ENCODE measurements at regions not wholly inside any gene's neighbourhood (a gene's known extent, or its start where the extent isn't known, plus 50 kb on each side); places are given as distances from the start of the nearest gene placed in this dataset.

DNA sequence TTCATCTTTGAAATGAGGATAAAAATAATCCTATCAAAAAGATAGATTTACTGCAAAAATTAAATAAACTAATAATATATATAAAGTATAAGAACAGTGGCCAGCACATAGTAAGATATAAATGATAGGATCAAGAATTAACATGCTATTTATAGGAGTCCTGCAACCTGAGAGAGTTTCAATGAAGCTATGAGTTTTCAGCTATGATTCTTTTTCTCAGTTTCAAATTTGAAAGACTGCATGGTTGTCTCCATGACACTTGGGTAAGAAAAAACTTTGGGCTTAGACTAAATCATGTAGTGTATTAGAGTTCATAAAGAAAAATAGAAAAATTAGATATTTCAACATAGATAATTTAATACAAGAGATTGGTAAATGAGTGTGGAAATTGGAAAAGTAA, 817.8 kb upstream of the KIF2B start (continued):
- TF ChIP-seq, protein P1, sequence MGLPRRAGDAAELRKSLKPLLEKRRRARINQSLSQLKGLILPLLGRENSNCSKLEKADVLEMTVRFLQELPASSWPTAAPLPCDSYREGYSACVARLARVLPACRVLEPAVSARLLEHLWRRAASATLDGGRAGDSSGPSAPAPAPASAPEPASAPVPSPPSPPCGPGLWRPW (IDR thresholded peaks at IDR 0.05) = no peak
- TF ChIP-seq, protein P2, sequence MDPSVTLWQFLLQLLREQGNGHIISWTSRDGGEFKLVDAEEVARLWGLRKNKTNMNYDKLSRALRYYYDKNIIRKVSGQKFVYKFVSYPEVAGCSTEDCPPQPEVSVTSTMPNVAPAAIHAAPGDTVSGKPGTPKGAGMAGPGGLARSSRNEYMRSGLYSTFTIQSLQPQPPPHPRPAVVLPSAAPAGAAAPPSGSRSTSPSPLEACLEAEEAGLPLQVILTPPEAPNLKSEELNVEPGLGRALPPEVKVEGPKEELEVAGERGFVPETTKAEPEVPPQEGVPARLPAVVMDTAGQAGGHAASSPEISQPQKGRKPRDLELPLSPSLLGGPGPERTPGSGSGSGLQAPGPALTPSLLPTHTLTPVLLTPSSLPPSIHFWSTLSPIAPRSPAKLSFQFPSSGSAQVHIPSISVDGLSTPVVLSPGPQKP (IDR thresholded peaks at IDR 0.05; ENCODE audit: low read depth, low read length) = no peak
- TF ChIP-seq CHD4 (IDR thresholded peaks at IDR 0.05; ENCODE audit: borderline replicate concordance) = no peak

DNA sequence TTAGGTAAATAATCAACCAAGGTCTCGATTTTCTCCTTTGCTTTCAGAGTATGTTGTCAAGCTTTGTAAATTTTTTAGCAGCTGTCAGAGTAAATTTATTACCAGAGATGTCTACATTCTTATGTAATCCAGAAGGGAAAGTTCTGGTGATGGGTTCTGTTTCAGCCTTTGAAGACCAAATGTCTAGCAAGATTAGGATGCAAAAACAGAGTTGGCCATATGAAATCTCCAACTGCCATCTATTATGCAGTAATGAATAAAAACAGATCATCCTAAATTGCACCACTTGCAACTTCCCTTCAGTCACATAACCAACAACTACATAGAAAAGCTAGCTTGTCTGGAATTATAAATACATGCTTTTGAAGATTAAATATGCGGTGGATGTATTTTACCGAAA, 826.8 kb upstream of the KIF2B start:
- H3K4me1 ChIP-seq = no peaks in the 10 kb centered on the region
- peaks cover 12% of the 10 kb centered on the region; the same call in 1 of the 3 replicates for H3K9me3 ChIP-seq
- FAIRE-seq = no peak
- 1% methylated on average over 3 of the region's 3 CpGs for WGBS (ENCODE audit: missing lambda C conversion rate)
- no peak for ATAC-seq
- POLR2A ChIA-PET = no interaction called here
- CTCF ChIA-PET = no interaction called here
- no peak overlapping the region for H3K4me3 ChIP-seq
- DNase-seq (ENCODE audit: low read depth in 1 of 2, low spot score in 1 of 2) = no peak
- TF ChIP-seq HOXB5 (CRISPR knock-in tag; IDR thresholded peaks at IDR 0.05) (no peak), HEYL (CRISPR knock-in tag; IDR thresholded peaks at IDR 0.05) (no peak), HDAC2 (IDR thresholded peaks at IDR 0.05) (no peak), CHD2 (IDR thresholded peaks at IDR 0.05; ENCODE audit: low read length, partially characterized antibody) (no peak), EP300 (IDR thresholded peaks at IDR 0.05) (no peak), EHMT2 (IDR thresholded peaks at IDR 0.05; ENCODE audit: low read depth) (no peak), ZC3H11A (IDR thresholded peaks at IDR 0.05) (no peak), NFE2L2 (conservative IDR thresholded peaks at IDR 0.05; ENCODE audit: low read length) (no peak), RFX5 (IDR thresholded peaks at IDR 0.05) (no peak)
- TF ChIP-seq, protein P2 (IDR thresholded peaks at IDR 0.05; ENCODE audit: low read depth, low read length) = no peak
- TF ChIP-seq, protein P1 (IDR thresholded peaks at IDR 0.05) = no peak
- H3K4me2 ChIP-seq = no peak overlapping the region
- no peak overlapping the region for H3K27ac ChIP-seq

DNA sequence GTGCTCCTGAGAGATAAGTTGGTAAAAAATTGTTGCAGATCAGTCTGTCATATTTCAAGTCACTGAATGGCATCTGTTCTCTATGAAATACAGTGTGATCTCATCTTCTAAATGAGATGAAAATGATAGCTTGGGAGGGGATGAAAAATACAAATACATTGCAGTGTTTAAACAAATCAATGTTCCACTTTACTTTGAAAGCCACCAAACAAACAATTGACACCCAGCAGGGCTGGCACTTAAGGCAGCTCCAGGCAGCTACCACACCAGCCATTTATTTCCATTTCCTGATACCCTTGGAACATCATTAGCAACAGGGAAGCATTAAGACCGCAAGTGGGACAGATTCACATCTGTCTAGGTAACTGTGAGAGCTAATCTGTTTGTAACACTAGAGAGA, 827.6 kb upstream of the KIF2B start:
- ATAC-seq (no peak), DNase-seq (ENCODE audit: low read depth in 1 of 2, low spot score in 1 of 2) (no peak), FAIRE-seq (no peak)
- WGBS (ENCODE audit: missing lambda C conversion rate) = 0% methylated on average over 1 of the region's 1 CpG
- ChIA-PET CTCF (interaction anchor here (0.8 kb wide), 1 partner anchor 9 kb away, joined by 3 read pairs; no protein-coding TSS in a partner anchor), POLR2A (no interaction called here)
- H3K4me1 ChIP-seq = no peaks in the 10 kb centered on the region
- no peak overlapping the region for H3K4me3 ChIP-seq
- no peak overlapping the region for H3K27ac ChIP-seq
- no peak overlapping the region for H3K4me2 ChIP-seq
- TF ChIP-seq KDM1A (IDR thresholded peaks at IDR 0.05; ENCODE audit: low read depth) = no peak
- no peak for TF ChIP-seq POLR2A (IDR thresholded peaks at IDR 0.05; ENCODE audit: low read length)
- no peak for TF ChIP-seq RAD21 (conservative IDR thresholded peaks at IDR 0.05 in 1 of 2, IDR thresholded peaks at IDR 0.05 in 1 of 2)
- no peak for TF ChIP-seq EHMT2 (IDR thresholded peaks at IDR 0.05; ENCODE audit: low read depth)
- TF ChIP-seq POLR2AphosphoS2 (conservative IDR thresholded peaks at IDR 0.05; ENCODE audit: low read length) = no peak
- TF ChIP-seq FOSB (CRISPR knock-in tag; IDR thresholded peaks at IDR 0.05) = no peak
- TF ChIP-seq, protein P3, sequence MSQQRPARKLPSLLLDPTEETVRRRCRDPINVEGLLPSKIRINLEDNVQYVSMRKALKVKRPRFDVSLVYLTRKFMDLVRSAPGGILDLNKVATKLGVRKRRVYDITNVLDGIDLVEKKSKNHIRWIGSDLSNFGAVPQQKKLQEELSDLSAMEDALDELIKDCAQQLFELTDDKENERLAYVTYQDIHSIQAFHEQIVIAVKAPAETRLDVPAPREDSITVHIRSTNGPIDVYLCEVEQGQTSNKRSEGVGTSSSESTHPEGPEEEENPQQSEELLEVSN (IDR thresholded peaks at IDR 0.05; ENCODE audit: borderline replicate concordance, low read depth) = no peak
- no peak for TF ChIP-seq JUNB (IDR thresholded peaks at IDR 0.05)
- no peak for TF ChIP-seq MAFK (IDR thresholded peaks at IDR 0.05; ENCODE audit: partially characterized antibody)
- TF ChIP-seq, protein P4, sequence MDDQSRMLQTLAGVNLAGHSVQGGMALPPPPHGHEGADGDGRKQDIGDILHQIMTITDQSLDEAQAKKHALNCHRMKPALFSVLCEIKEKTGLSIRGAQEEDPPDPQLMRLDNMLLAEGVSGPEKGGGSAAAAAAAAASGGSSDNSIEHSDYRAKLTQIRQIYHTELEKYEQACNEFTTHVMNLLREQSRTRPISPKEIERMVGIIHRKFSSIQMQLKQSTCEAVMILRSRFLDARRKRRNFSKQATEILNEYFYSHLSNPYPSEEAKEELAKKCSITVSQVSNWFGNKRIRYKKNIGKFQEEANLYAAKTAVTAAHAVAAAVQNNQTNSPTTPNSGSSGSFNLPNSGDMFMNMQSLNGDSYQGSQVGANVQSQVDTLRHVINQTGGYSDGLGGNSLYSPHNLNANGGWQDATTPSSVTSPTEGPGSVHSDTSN (IDR thresholded peaks at IDR 0.05) = no peak
- TF ChIP-seq KDM5A (IDR thresholded peaks at IDR 0.05) = no peak
- no peak for TF ChIP-seq EHF (CRISPR knock-in tag; IDR thresholded peaks at IDR 0.05)
- no peak for TF ChIP-seq HOXB13 (CRISPR knock-in tag; IDR thresholded peaks at IDR 0.05; ENCODE audit: low read depth)
- TF ChIP-seq ZNF302 (CRISPR knock-in tag; IDR thresholded peaks at IDR 0.05) = no peak
- TF ChIP-seq SMC3 (IDR thresholded peaks at IDR 0.05) = no peak
- TF ChIP-seq HEYL (CRISPR knock-in tag; IDR thresholded peaks at IDR 0.05) = no peak
- TF ChIP-seq RCOR1 (IDR thresholded peaks at IDR 0.05; ENCODE audit: low read depth, low read length) = no peak
- no peak for TF ChIP-seq ZC3H11A (IDR thresholded peaks at IDR 0.05)
- no peak for TF ChIP-seq HOXB5 (CRISPR knock-in tag; IDR thresholded peaks at IDR 0.05)
- no peak for TF ChIP-seq RARB (CRISPR knock-in tag; IDR thresholded peaks at IDR 0.05)
- H3K9me3 ChIP-seq = peaks cover 12% of the 10 kb centered on the region; the same call in 1 of the 3 replicates

Data from A549 (cell line).